Prostate gland (tissue), 2 donors: ENCODE measurements at regions not wholly inside any gene's neighbourhood (a gene's known extent, or its start where the extent isn't known, plus 50 kb on each side); places are given as distances from the start of the nearest gene placed in this dataset.

ENCODE experiments used
- DNase-seq: peaks from one replicate; pipeline ENCODE4 v3.0.0-alpha.2; 2019; ENCODE audit warnings: low spot score
- H3K27ac ChIP-seq, 2 donors: fragments of 200-600 bp; sonication (generic); 2 replicates each; pipeline ENCODE4 v1.5.1; 2017 to 2019
- H3K27me3 ChIP-seq: fragments of 200-600 bp; sonication (generic); replicated peaks from 2 replicates; pipeline ENCODE4 v1.5.1; 2019; ENCODE audit not compliant: insufficient read depth
- H3K36me3 ChIP-seq, 2 donors: fragments of 200-600 bp; sonication (generic); 1 replicate in 1 of 2; 2 replicates in 1 of 2; pipeline versions ENCODE4 v1.5.1 to v1.8.1; 2017 to 2019
- H3K4me1 ChIP-seq: fragments of 200-600 bp; sonication (generic); replicated peaks from 2 replicates; pipeline ENCODE4 v1.5.1; 2019
- H3K4me3 ChIP-seq, 2 donors: fragments of 200-600 bp; sonication (generic); 2 replicates each; pipeline ENCODE4 v1.5.1; 2017 to 2019
- H3K9me3 ChIP-seq: fragments of 200-600 bp; sonication (generic); 2 replicates; pipeline ENCODE4 v1.5.1; 2017
- POLR2A ChIP-seq: fragments of 450-650 bp; IDR thresholded peaks from one replicate; pipeline ENCODE4 v1.6.1; 2016; ENCODE audit warnings: antibody characterized with exemption, mild to moderate bottlenecking
- POLR2AphosphoS5 ChIP-seq: sonication (generic); formaldehyde crosslinking; IDR thresholded peaks from one replicate; pipeline ENCODE4 v1.6.1; 2017; ENCODE audit warnings: antibody characterized with exemption
- WGBS: methylation state at CpG from one replicate; pipeline ENCODE4 v1.1.5; 2018; 5-methylcytosine and 5-hydroxymethylcytosine counted together
- intact Hi-C: fragments of 100-400 bp; cut with DNase I; formaldehyde crosslinking; loops from one replicate; pipeline ENCODE4 v1.14.2; 2022
- TF ChIP-seq, protein P1 (sequence below), 4 experiments: fragments of 200-600 bp in 2 of 4; fragments of 450-650 bp in 2 of 4; sonication (generic) in 2 of 4; IDR thresholded peaks; 1 replicate in 3 of 4; 2 replicates in 1 of 4; pipeline ENCODE4 v1.5.1; 2016 to 2019; ENCODE audit warnings: antibody characterized with exemption in 4 of 4, mild to moderate bottlenecking in 2 of 4, moderate library complexity in 2 of 4

DNA sequence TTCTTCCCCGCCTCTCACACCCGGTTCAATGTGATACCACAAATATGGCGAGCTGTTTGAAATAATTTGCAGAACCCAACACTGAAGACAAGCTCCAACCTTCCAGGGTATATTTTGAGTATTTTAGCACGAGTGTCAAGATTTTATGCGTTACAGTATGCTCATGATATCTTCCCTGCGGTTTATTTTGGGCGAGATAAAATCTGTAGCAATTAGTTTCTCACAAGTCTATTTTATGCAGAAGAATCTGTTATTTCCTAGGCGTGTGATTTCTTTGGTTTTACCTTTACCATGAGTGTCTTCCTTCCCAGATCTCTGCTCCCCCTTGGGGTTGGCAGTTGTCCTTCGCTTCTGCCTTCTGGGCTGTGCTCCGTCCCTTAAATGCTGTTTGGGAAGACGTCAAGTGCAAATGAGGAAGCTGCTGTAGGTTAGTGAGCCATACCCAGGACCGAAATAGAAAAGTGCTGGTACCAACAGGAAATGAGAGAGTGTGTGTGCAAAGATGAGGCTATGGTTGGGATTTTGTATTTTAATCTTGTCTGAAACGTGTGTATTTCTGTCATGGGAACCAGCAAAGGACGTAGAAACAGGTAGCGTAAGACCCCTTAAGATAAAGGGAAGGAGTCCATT is 299.8 kb downstream of the KLF6 start:
- no peaks in the 10 kb centered on the region for H3K27me3 ChIP-seq
- no peaks in the 10 kb centered on the region for H3K36me3 ChIP-seq
- H3K4me3 ChIP-seq = no peak overlapping the region
- H3K4me1 ChIP-seq = no peaks in the 10 kb centered on the region
- no peak for DNase-seq
- no peak overlapping the region for H3K27ac ChIP-seq
- TF ChIP-seq POLR2A (no peak), POLR2AphosphoS5 (no peak)
- TF ChIP-seq, protein P1, sequence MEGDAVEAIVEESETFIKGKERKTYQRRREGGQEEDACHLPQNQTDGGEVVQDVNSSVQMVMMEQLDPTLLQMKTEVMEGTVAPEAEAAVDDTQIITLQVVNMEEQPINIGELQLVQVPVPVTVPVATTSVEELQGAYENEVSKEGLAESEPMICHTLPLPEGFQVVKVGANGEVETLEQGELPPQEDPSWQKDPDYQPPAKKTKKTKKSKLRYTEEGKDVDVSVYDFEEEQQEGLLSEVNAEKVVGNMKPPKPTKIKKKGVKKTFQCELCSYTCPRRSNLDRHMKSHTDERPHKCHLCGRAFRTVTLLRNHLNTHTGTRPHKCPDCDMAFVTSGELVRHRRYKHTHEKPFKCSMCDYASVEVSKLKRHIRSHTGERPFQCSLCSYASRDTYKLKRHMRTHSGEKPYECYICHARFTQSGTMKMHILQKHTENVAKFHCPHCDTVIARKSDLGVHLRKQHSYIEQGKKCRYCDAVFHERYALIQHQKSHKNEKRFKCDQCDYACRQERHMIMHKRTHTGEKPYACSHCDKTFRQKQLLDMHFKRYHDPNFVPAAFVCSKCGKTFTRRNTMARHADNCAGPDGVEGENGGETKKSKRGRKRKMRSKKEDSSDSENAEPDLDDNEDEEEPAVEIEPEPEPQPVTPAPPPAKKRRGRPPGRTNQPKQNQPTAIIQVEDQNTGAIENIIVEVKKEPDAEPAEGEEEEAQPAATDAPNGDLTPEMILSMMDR (IDR thresholded peaks at IDR 0.05) = no peak
- no peaks in the 10 kb centered on the region for H3K9me3 ChIP-seq
- intact Hi-C loops = loop anchor here (10.0 kb wide), 1 partner anchor 230 kb away; no protein-coding TSS in a partner anchor
- 87% methylated on average over 15 of the region's 15 CpGs for WGBS

DNA sequence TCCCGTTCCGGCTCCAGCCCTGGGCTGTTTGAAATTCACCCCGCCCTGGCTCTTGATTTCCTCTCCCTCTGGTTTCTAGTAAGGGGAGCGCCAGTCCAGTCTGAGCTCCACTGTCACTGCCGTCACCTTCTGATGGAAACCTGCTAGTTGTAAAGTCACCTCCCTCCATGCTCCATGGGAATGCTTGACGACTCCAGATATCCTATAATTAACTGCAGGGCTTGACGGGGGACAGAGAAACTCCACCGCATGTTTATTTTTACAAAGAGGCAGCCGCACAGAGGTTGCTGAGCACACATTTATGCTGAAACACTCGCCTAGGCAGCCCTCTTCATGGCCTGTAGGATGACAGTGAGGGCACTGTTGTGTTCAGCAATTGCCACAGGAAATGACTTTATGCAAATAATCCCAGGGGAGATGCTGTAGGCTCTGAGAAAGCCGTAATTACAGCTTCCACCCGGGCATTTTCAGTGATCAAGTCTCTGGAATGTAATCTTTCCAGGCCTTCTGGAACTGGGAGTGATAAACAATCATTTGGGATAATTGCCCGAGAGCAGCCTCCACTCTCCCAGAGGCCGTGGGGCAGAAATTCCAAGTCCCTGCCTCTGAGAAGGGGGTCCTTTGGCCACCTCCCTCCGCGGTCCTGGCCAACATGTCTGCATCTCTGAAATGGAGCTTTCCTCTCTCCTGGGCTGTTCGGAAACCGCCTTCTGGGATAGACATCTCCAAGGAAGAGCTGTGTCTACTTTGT is 300.5 kb downstream of the KLF6 start:
- TF ChIP-seq POLR2AphosphoS5 (no peak), POLR2A (no peak)
- TF ChIP-seq, protein P1 (IDR thresholded peaks at IDR 0.05) = no peak
- H3K9me3 ChIP-seq = no peaks in the 10 kb centered on the region
- no peaks in the 10 kb centered on the region for H3K4me1 ChIP-seq
- intact Hi-C loops = loop anchor here (10.0 kb wide), 1 partner anchor 230 kb away; no protein-coding TSS in a partner anchor
- H3K4me3 ChIP-seq = no peak overlapping the region
- no peak overlapping the region for H3K27ac ChIP-seq
- DNase-seq = no peak
- H3K36me3 ChIP-seq = no peaks in the 10 kb centered on the region
- no peaks in the 10 kb centered on the region for H3K27me3 ChIP-seq
- 67% methylated on average over 18 of the region's 18 CpGs for WGBS

DNA sequence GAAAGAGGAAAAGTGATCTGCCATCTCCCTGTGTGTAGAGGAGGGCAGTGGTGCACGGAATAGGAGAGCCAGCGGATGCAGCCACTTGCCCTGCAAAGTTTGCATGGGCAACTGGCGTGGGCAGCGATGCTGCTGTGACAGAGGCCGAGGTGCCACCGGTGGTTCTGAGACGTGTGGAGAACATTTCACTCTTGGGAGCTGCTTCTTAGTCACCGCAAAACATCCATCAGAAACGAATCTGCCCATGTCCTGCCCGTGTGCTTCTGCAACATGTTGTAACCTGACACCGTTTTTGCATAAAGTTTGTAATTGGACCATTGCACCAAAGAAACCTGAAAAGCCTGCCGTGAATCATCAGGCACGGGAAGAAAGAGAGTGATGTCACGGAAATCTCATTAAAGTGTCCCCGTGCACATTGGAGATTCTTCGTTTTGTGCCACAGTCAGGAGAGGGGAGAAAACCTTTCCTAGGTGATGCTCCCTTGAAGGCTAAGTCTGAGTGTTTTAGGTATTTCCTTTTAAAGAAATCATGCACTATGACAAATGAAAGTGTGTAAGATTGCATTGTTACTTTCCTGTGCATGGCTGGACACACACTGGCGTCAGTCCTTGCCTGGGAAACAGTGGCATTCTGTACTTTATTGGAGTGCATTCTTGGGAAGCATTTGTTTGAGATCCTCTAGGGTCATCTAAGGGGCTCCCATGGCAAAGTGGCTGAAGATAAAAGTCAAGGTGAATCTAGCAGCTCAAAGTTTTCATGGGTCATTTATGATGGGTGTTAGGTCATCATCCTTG is 302.6 kb downstream of the KLF6 start:
- no peaks in the 10 kb centered on the region for H3K27me3 ChIP-seq
- no peak overlapping the region for H3K4me3 ChIP-seq
- no peaks in the 10 kb centered on the region for H3K4me1 ChIP-seq
- WGBS = 9% methylated on average over 17 of the region's 17 CpGs
- H3K36me3 ChIP-seq = no peaks in the 10 kb centered on the region
- H3K27ac ChIP-seq = peak overlapping the region; percentile 74 to 76
- TF ChIP-seq POLR2A = no peak
- TF ChIP-seq POLR2AphosphoS5 = peak; percentile 100
- intact Hi-C loops = loop anchor here (10.0 kb wide), 1 partner anchor 228 kb away; no protein-coding TSS in a partner anchor
- peak; percentile 91 for DNase-seq
- H3K9me3 ChIP-seq = no peaks in the 10 kb centered on the region

DNA sequence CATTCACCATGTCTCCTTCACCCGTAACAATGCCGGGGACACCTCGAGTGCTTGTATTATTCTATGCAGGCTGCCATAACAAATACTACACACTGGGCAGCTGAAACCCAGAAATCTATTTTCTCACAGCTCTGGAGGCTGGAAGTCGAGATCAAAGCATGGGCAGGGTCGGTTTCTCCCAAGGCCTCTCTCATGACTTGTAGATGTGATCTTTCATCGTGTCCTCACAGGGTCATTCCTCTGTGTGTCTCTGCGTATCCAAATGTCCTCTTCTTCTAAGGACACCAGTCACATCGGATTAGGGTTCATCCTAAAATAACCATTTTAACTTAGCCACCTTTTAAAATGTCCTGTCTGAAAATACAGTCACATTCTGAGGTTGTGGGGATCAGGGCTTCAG is 303.5 kb downstream of the KLF6 start:
- H3K27ac ChIP-seq = peak overlapping the region; percentile 74 to 76
- H3K9me3 ChIP-seq = no peaks in the 10 kb centered on the region
- 94% methylated on average over 8 of the region's 8 CpGs for WGBS
- H3K27me3 ChIP-seq = no peaks in the 10 kb centered on the region
- TF ChIP-seq POLR2A (no peak), POLR2AphosphoS5 (no peak)
- TF ChIP-seq, protein P1 (IDR thresholded peaks at IDR 0.05) = no peak
- intact Hi-C loops = loop anchor here (10.0 kb wide), 1 partner anchor 227 kb away; no protein-coding TSS in a partner anchor
- no peak for DNase-seq
- H3K36me3 ChIP-seq = no peaks in the 10 kb centered on the region
- no peak overlapping the region for H3K4me3 ChIP-seq
- no peaks in the 10 kb centered on the region for H3K4me1 ChIP-seq

DNA sequence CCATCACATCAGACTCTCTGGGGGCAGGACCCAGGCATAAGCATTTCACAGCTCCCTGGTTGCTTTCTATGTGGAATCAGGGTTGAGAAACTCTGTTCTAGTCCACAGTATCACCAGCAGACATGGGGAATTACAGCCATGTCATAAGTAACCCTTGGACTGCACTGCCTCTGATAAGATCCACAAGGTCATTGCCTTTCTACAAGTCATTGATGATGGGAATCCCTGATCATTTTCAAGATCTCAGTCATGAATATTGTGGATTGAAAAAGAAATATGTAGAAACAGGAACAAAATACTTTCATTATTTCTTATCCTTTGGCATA is 304.1 kb downstream of the KLF6 start:
- no peak for DNase-seq
- Histone ChIP-seq H3K27ac (no peak overlapping the region), H3K4me3 (no peak overlapping the region), H3K9me3 (no peaks in the 10 kb centered on the region), H3K36me3 (no peaks in the 10 kb centered on the region), H3K4me1 (no peaks in the 10 kb centered on the region), H3K27me3 (no peaks in the 10 kb centered on the region)
- intact Hi-C loops = loop anchor here (10.0 kb wide), 1 partner anchor 226 kb away; no protein-coding TSS in a partner anchor
- TF ChIP-seq, protein P1 (IDR thresholded peaks at IDR 0.05) = no peak
- no peak for TF ChIP-seq POLR2A
- TF ChIP-seq POLR2AphosphoS5 = no peak
